A673 (cell line): ENCODE measurements at regions not wholly inside any gene's neighbourhood (a gene's known extent, or its start where the extent isn't known, plus 50 kb on each side); places are given as distances from the start of the nearest gene placed in this dataset.

Experiments used
- EZH2 ChIP-seq: fragments of 200-600 bp; sonication (generic); IDR thresholded peaks from 2 replicates; pipeline ENCODE4 v1.6.1; 2017; ENCODE audit warnings: borderline replicate concordance, low read depth, mild to moderate bottlenecking, mixed read lengths, antibody characterized with exemption, low read length; ENCODE audit not compliant: poor library complexity, severe bottlenecking
- TF ChIP-seq, protein P1 (sequence below): fragments of 300-800, 200-600 bp; sonication (generic); conservative IDR thresholded peaks from 2 replicates; pipeline ENCODE4 v1.5.1; 2017; ENCODE audit warnings: low read depth, mild to moderate bottlenecking, antibody characterized with exemption, low read length, moderate library complexity, mixed read lengths

DNA sequence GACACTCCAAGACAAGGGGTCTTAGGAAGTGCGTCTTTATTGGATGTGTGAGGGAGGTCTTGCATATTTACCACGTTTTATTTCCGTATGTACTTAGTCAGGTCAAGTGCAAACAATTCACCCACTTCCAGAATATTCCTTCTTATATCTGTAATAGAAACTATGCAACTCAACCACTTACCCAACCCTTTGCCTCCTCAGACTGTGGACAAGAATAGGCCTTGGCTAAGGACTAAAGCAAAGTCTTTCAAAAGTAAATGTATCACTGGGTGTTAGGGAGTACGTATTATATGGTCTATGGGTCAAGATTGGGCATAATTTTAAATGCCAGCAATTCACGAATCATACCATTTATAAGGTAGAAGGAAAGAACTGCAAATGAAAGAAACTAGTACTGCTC is 484.8 kb downstream of the MBD2 start:
- TF ChIP-seq, protein P1, sequence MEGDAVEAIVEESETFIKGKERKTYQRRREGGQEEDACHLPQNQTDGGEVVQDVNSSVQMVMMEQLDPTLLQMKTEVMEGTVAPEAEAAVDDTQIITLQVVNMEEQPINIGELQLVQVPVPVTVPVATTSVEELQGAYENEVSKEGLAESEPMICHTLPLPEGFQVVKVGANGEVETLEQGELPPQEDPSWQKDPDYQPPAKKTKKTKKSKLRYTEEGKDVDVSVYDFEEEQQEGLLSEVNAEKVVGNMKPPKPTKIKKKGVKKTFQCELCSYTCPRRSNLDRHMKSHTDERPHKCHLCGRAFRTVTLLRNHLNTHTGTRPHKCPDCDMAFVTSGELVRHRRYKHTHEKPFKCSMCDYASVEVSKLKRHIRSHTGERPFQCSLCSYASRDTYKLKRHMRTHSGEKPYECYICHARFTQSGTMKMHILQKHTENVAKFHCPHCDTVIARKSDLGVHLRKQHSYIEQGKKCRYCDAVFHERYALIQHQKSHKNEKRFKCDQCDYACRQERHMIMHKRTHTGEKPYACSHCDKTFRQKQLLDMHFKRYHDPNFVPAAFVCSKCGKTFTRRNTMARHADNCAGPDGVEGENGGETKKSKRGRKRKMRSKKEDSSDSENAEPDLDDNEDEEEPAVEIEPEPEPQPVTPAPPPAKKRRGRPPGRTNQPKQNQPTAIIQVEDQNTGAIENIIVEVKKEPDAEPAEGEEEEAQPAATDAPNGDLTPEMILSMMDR, result no peak
- TF ChIP-seq EZH2, result no peak
